Epithelial cell of proximal tubule (primary cell): ENCODE measurements at regions not wholly inside any gene's neighbourhood (a gene's known extent, or its start where the extent isn't known, plus 50 kb on each side); places are given as distances from the start of the nearest gene placed in this dataset.
A peak's percentile ranks its signal among the peaks of the same experiment; 100 is the strongest.

ENCODE experiments used
- DNase-seq: peaks from one replicate; pipeline ENCODE4 v3.0.0-alpha.2; 2011; ENCODE audit warnings: low read depth
- H3K4me3 ChIP-seq: 2 replicates; pipeline ENCODE4 v1.5.1; 2011; ENCODE audit warnings: low read depth, mild to moderate bottlenecking, low read length
- CTCF ChIP-seq: conservative IDR thresholded peaks from 2 replicates; pipeline ENCODE4 v1.5.1; 2012; ENCODE audit warnings: low read depth, mild to moderate bottlenecking, low read length

DNA sequence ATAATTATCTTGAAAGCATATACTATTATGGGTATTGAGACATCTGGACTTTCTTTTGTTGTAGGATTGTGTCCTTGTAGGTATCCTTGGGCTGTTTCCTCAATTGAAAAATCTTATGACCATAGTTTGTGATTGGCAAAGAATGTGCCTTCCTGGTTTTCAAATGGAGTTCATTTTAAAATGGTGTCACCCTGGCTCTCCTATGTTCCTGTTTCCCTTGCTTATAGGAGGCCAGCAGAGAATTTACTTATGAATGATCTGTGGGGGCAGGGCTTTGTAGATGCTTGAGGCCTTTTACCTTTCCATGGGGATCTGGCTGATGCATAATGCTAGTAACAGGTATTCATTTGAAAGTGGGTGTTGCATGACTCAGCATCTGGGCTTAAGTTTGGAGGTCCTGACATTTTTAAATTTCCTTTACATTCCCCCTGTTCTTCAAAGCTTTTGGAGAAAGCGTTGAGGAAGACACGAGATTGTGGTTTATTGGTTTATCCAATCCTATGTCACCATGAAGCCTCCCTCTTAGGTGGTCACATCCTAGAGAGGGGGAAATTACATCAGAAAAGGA lies 135.0 kb upstream of the PROKR2 start:
- TF ChIP-seq CTCF: no peak
- H3K4me3 ChIP-seq: no peak overlapping the region
- no peak for DNase-seq

DNA sequence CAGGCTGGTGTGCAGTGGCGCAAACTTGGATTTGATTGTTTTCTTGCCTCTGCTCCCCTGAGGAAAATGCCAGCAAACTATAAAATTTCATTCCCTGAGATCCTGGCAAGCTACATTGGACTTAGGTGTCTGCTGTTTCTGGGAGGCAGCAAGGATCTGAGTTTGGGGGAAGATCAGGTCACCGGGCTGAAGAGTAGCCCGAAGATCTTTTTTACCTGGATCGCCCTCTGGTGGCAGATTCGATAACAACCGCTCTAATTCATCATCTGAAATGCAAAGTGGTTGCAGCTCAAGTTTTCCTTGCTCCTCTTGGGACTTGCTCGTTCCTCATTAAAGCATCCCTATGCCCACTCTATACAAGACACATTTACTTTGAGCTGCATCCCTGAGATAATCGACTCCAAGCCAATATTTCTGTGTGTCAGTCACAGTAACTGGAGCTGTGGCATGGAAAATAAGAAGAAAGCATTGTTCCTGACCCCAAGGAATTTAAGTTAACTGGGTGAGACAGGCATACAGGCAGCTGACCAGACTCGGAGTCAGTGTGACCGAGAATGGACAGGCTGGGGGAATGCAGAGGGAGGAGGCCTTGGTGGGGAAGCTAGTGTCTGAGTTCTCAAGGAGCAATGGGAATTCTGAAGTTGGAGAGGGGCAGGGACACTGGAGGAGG lies 131.8 kb upstream of the PROKR2 start:
- TF ChIP-seq CTCF: peak; percentile 73
- no peak for DNase-seq

DNA sequence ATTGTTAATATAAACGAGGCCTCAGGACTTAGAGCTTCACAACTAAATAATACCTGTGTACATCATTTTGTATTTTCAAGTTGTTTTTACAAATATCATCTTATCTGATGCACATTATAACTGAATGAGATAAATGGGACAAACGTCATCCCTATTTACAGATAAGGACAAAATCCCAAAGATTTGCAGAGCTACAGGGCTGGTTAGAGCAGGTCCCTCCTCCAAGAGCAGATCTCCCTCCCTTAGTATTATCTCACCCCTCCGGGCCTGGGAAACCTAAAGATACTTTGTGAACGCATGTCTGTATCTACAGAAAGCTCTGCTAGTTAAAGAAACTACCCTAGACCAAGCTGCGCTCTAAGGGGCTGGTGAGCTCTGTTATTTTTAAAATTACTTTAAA lies 130.4 kb upstream of the PROKR2 start:
- no peak for DNase-seq
- TF ChIP-seq CTCF: no peak
- H3K4me3 ChIP-seq: no peak overlapping the region

More for the DNA sequence above, 131.8 kb upstream of the PROKR2 start:
- H3K4me3 ChIP-seq: no peak overlapping the region

DNA sequence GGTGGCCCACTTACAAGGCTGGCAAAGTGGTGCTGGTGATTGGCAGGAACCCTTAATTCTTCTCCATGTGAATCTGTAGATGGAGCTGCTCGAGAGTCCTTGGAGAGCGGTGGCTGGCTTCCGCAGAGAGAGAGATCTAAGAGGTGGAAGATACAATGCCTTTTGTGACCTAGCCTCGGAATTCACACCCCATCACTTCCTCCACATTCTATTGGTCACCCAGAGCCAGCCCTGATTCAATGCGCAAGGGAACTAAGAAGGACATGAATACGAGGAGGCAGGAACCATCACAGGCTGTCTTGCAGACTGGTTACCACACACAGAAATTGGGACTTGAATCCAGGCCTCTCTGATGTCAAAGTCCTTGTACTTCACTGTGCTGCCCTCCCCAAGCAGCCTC lies 128.9 kb upstream of the PROKR2 start:
- no peak for DNase-seq
- no peak for TF ChIP-seq CTCF
- no peak overlapping the region for H3K4me3 ChIP-seq

GRCh38 chr20:5442101-5442500 lies 125.3 kb upstream of the PROKR2 start:
- H3K4me3 ChIP-seq: no peak overlapping the region
- TF ChIP-seq CTCF: no peak
- no peak for DNase-seq

DNA sequence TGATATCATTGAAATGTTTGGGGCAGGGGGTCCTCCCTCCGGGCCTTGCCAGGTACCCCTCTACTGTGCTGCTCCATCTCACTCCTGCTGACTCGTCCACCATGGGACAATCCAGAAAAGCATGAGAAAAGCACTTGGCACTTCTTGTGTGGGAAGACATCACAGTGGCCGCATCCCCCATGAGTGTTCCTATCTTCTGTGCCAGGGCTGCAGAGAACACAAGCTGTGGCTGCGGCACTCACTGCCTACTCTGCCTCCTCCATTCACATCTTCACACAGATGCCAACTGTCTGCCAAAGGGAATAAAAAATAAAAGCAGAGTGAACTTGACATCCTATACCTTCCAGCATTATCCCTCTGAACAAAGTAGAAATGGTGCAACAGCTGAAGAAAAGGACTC lies 117.4 kb upstream of the PROKR2 start:
- no peak overlapping the region for H3K4me3 ChIP-seq

More for the DNA sequence above, 117.4 kb upstream of the PROKR2 start:
- TF ChIP-seq CTCF: no peak
- DNase-seq: no peak
